H1 (cell line): ENCODE measurements at regions not wholly inside any gene's neighbourhood (a gene's known extent, or its start where the extent isn't known, plus 50 kb on each side); places are given as distances from the start of the nearest gene placed in this dataset.

Experiments
- CHD1 ChIP-seq: IDR thresholded peaks from 2 replicates; pipeline ENCODE4 v1.6.1; 2012; ENCODE audit warnings: low read depth, low read length, improper control_type of control experiment
- CTBP2 ChIP-seq: IDR thresholded peaks from 2 replicates; pipeline ENCODE4 v1.7.0; 2011; ENCODE audit warnings: borderline replicate concordance, mild to moderate bottlenecking, moderate library complexity, mixed read lengths, low read length; ENCODE audit not compliant: insufficient read depth, insufficient read length
- GABPA ChIP-seq: IDR thresholded peaks from 2 replicates; pipeline ENCODE4 v1.6.1; 2011; ENCODE audit warnings: mild to moderate bottlenecking, low read length, moderate library complexity, borderline replicate concordance; ENCODE audit not compliant: insufficient read depth
- JUN ChIP-seq: IDR thresholded peaks from 2 replicates; pipeline ENCODE4 v1.6.1; 2011; ENCODE audit warnings: low read depth, mild to moderate bottlenecking, improper control_type of control experiment, low read length
- JUND ChIP-seq: IDR thresholded peaks from 2 replicates; pipeline ENCODE4 v1.6.1; 2011; ENCODE audit warnings: mild to moderate bottlenecking, improper control_type of control experiment, low read length
- KDM5A ChIP-seq: fragments of 200-600 bp; IDR thresholded peaks from 2 replicates; pipeline ENCODE4 v1.7.1; 2012; ENCODE audit warnings: mild to moderate bottlenecking, low read length, inconsistent platforms, mixed read lengths
- MAX ChIP-seq: IDR thresholded peaks from 2 replicates; pipeline ENCODE4 v1.6.1; 2012; ENCODE audit warnings: inconsistent platforms
- RAD21 ChIP-seq, 2 experiments: IDR thresholded peaks in 1 of 2; conservative IDR thresholded peaks in 1 of 2; 2 replicates each; pipeline ENCODE4 v1.6.1; 2011; ENCODE audit warnings: low read depth in 2 of 2, low read length in 2 of 2, improper control_type of control experiment in 1 of 2, inconsistent platforms in 1 of 2, mild to moderate bottlenecking in 1 of 2, moderate library complexity in 1 of 2
- RBBP5 ChIP-seq: IDR thresholded peaks from 2 replicates; pipeline ENCODE4 v1.7.1; 2012; ENCODE audit warnings: low read depth, mild to moderate bottlenecking, inconsistent platforms, low read length, moderate library complexity, borderline replicate concordance
- SP1 ChIP-seq: IDR thresholded peaks from 2 replicates; pipeline ENCODE4 v1.6.1; 2011; ENCODE audit warnings: low read depth, low read length
- SP2 ChIP-seq: IDR thresholded peaks from 2 replicates; pipeline ENCODE4 v1.6.1; 2012; ENCODE audit warnings: mild to moderate bottlenecking, low read length, inconsistent platforms
- SRF ChIP-seq: IDR thresholded peaks from 2 replicates; pipeline ENCODE4 v1.6.1; 2011; ENCODE audit warnings: mild to moderate bottlenecking, low read depth, low read length, moderate library complexity
- TAF1 ChIP-seq: IDR thresholded peaks from 2 replicates; pipeline ENCODE4 v1.6.1; 2011; ENCODE audit warnings: mild to moderate bottlenecking, low read depth, low read length

- TF ChIP-seq JUND: no peak
- no peak for TF ChIP-seq GABPA
- TF ChIP-seq RAD21 (IDR thresholded peaks at IDR 0.05 in 1 of 2, conservative IDR thresholded peaks at IDR 0.05 in 1 of 2; ENCODE audit: low read depth in 2 of 2, low read length in 2 of 2): no peak
- TF ChIP-seq MAX: no peak
- no peak for TF ChIP-seq SP2
- TF ChIP-seq SRF: no peak
- no peak for TF ChIP-seq CTBP2
- no peak for TF ChIP-seq KDM5A
- TF ChIP-seq CHD1: no peak
- no peak for TF ChIP-seq SP1
- TF ChIP-seq JUN: no peak
- no peak for TF ChIP-seq TAF1
- no peak for TF ChIP-seq RBBP5
Observed at GRCh38 chr1:106047210-106047609, 1009.3 kb upstream of the PRMT6 start (continued).
